Left lung (tissue), 4 donors: ENCODE measurements at regions not wholly inside any gene's neighbourhood (a gene's known extent, or its start where the extent isn't known, plus 50 kb on each side); places are given as distances from the start of the nearest gene placed in this dataset.

ENCODE experiments used
- ATAC-seq: fragments of 200-7000 bp; cut with Tn5 transposase; one replicate; pipeline ENCODE4 v1.9.1; 2020; ENCODE audit warnings: moderate library complexity
- DNase-seq, 4 donors: peaks; one replicate each; pipeline ENCODE4 v3.0.0-alpha.2; 2013 to 2020
- H3K27ac ChIP-seq, 2 donors: fragments of 200-600 bp; sonication (generic) in 1 of 2; one replicate each; pipeline versions ENCODE4 v1.5.0 to v1.8.0; 2020 to 2021
- H3K27me3 ChIP-seq, 2 donors: fragments of 200-600 bp; sonication (generic) in 1 of 2; one replicate each; pipeline versions ENCODE4 v1.5.0 to v1.8.0; 2020 to 2021
- H3K36me3 ChIP-seq, 2 donors: fragments of 200-600 bp; sonication (generic) in 1 of 2; one replicate each; pipeline versions ENCODE4 v1.5.0 to v1.8.0; 2020 to 2021
- H3K4me1 ChIP-seq, 2 donors: fragments of 200-600 bp; one replicate each; pipeline ENCODE4 v1.8.0; 2021
- H3K4me3 ChIP-seq, 2 donors: fragments of 200-600 bp; sonication (generic) in 1 of 2; one replicate each; pipeline versions ENCODE4 v1.5.0 to v1.8.0; 2020 to 2021; ENCODE audit warnings: mild to moderate bottlenecking in 1 of 2
- H3K9me3 ChIP-seq, 2 donors: fragments of 200-600 bp; sonication (generic) in 1 of 2; one replicate each; pipeline versions ENCODE4 v1.5.0 to v1.8.0; 2020 to 2021
- intact Hi-C, 2 donors: fragments of 100-400 bp; cut with DNase I; formaldehyde crosslinking; loops; one replicate each; pipeline versions ENCODE4 v1.11.2 to v1.14.2; 2022
- TF ChIP-seq, protein P1 (sequence below), 2 donors: fragments of 200-600 bp; sonication (generic) in 1 of 2; IDR thresholded peaks; one replicate each; pipeline versions ENCODE4 v1.5.0 to v1.8.0; 2021; ENCODE audit warnings: antibody characterized with exemption in 2 of 2
- donor health status: DM: no; HTN: yes; CAD: no.
- donor health status: DM: no; HTN: no; CAD: no.

GRCh38 chr13:59088716-59089115 lies 1075.0 kb downstream of the DIAPH3 start:
- Histone ChIP-seq H3K9me3 (no peaks in the 10 kb centered on the region), H3K4me3 (no peak overlapping the region), H3K36me3 (no peaks in the 10 kb centered on the region), H3K27ac (no peak overlapping the region), H3K4me1 (no peaks in the 10 kb centered on the region), H3K27me3 (no peaks in the 10 kb centered on the region)
- intact Hi-C loops: no loop called here
- DNase-seq: no peak
- ATAC-seq: no peak
- TF ChIP-seq, protein P1, sequence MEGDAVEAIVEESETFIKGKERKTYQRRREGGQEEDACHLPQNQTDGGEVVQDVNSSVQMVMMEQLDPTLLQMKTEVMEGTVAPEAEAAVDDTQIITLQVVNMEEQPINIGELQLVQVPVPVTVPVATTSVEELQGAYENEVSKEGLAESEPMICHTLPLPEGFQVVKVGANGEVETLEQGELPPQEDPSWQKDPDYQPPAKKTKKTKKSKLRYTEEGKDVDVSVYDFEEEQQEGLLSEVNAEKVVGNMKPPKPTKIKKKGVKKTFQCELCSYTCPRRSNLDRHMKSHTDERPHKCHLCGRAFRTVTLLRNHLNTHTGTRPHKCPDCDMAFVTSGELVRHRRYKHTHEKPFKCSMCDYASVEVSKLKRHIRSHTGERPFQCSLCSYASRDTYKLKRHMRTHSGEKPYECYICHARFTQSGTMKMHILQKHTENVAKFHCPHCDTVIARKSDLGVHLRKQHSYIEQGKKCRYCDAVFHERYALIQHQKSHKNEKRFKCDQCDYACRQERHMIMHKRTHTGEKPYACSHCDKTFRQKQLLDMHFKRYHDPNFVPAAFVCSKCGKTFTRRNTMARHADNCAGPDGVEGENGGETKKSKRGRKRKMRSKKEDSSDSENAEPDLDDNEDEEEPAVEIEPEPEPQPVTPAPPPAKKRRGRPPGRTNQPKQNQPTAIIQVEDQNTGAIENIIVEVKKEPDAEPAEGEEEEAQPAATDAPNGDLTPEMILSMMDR (IDR thresholded peaks at IDR 0.05): no peak

- H3K36me3 ChIP-seq: no peaks in the 10 kb centered on the region
- TF ChIP-seq, protein P1 (IDR thresholded peaks at IDR 0.05): no peak
- H3K9me3 ChIP-seq: no peaks in the 10 kb centered on the region
- H3K27me3 ChIP-seq: no peaks in the 10 kb centered on the region
- ATAC-seq (no peak), DNase-seq (no peak)
- intact Hi-C loops: no loop called here
- H3K27ac ChIP-seq: no peak overlapping the region
- no peak overlapping the region for H3K4me3 ChIP-seq
- H3K4me1 ChIP-seq: no peaks in the 10 kb centered on the region
Measured at GRCh38 chr13:59094181-59094580, 1069.5 kb downstream of the DIAPH3 start.

DNA sequence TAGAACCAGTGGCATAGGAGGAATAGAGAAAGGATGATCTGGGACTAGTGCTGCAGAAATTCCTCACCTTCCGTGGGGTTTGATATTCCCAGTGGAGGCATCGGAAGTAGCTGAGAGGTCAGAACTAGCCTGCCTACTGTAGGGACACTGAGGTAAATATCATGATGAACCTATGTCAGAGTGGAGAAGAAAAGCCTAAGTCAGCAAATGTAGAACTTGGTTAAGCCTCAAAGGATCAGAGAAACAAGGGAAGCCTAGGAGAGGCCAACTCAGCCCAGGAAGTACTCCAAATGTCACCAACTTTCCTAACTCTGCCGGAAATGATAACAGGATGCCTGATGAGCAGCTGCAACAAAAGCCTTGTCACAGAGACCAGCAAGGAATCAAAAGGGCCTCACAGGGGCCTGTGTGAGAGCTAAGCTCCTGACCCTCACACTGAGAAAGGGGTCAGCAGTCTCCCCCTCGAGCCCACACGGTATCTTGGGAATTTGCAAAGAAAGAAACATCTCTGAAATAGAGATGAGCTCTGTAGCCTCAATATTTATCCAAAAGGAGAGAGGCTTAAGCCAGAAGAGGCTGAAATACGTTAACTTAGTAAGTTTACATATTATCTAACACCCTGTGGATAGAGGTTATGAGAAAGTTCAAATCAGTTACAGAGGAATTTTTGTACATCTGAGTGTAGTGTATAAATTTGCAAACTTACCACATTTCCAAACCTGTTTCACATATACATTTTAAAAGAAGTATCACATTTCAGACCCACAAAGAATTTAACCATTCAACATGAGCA lies 1064.3 kb downstream of the DIAPH3 start:
- Histone ChIP-seq H3K4me1 (no peaks in the 10 kb centered on the region), H3K9me3 (no peaks in the 10 kb centered on the region), H3K36me3 (no peaks in the 10 kb centered on the region), H3K27ac (no peak overlapping the region), H3K4me3 (no peak overlapping the region), H3K27me3 (no peaks in the 10 kb centered on the region)
- ATAC-seq (no peak), DNase-seq (no peak)
- intact Hi-C loops: no loop called here
- TF ChIP-seq, protein P1 (IDR thresholded peaks at IDR 0.05): no peak

- TF ChIP-seq, protein P1 (IDR thresholded peaks at IDR 0.05): no peak
- Histone ChIP-seq H3K9me3 (peaks cover 0 to 4% of the 10 kb centered on the region in 2 donors), H3K27ac (no peak overlapping the region), H3K4me1 (no peaks in the 10 kb centered on the region), H3K36me3 (no peaks in the 10 kb centered on the region), H3K4me3 (no peak overlapping the region), H3K27me3 (no peaks in the 10 kb centered on the region)
- DNase-seq: peak in 2 of 4 donors; percentile 53 to 65
- no peak for ATAC-seq
- intact Hi-C loops: no loop called here
Measured at GRCh38 chr13:59103004-59103768, 1060.5 kb downstream of the DIAPH3 start.

GRCh38 chr13:59111751-59112171 lies 1052.0 kb downstream of the DIAPH3 start:
- no peak for ATAC-seq
- intact Hi-C loops: no loop called here
- H3K9me3 ChIP-seq: peaks cover 0 to 4% of the 10 kb centered on the region in 2 donors
- TF ChIP-seq, protein P1 (IDR thresholded peaks at IDR 0.05): no peak
- no peak overlapping the region for H3K27ac ChIP-seq
- no peak overlapping the region for H3K4me3 ChIP-seq
- no peaks in the 10 kb centered on the region for H3K4me1 ChIP-seq
- H3K36me3 ChIP-seq: no peaks in the 10 kb centered on the region
- no peak for DNase-seq
- no peaks in the 10 kb centered on the region for H3K27me3 ChIP-seq
